NCI-H2081 treated with DMSO at 0.1 percent for 48 hours (cell line): ENCODE measurements at regions not wholly inside any gene's neighbourhood (a gene's known extent, or its start where the extent isn't known, plus 50 kb on each side); places are given as distances from the start of the nearest gene placed in this dataset.

Source experiments
- DNase-seq: peaks from one replicate; lab custom pipeline; 2025; lab: John Stamatoyannopoulos, UW

GRCh38 chr13:89822467-89822866, 1525.0 kb upstream of the MIR17HG start:
- DNase-seq: no peak

- DNase-seq: no peak
Measured at GRCh38 chr13:89827552-89827951, 1519.9 kb upstream of the MIR17HG start.

GRCh38 chr13:89828506-89828905, 1519.0 kb upstream of the MIR17HG start:
- no peak for DNase-seq

- no peak for DNase-seq
Measured at GRCh38 chr13:89831157-89831556, 1516.3 kb upstream of the MIR17HG start.

- DNase-seq: no peak
Measured at GRCh38 chr13:89832827-89833226, 1514.7 kb upstream of the MIR17HG start.

GRCh38 chr13:89843621-89844020, 1503.9 kb upstream of the MIR17HG start:
- no peak for DNase-seq

- DNase-seq: no peak
Measured at GRCh38 chr13:89845874-89846273, 1501.6 kb upstream of the MIR17HG start.

- no peak for DNase-seq
Measured at GRCh38 chr13:89846926-89847585, 1500.4 kb upstream of the MIR17HG start.

GRCh38 chr13:89852570-89852969, 1494.9 kb upstream of the MIR17HG start:
- DNase-seq: no peak

- DNase-seq: no peak
Measured at GRCh38 chr13:89856512-89856911, 1491.0 kb upstream of the MIR17HG start.

- DNase-seq: no peak
Measured at GRCh38 chr13:89857502-89857901, 1490.0 kb upstream of the MIR17HG start.

- DNase-seq: no peak
Measured at GRCh38 chr13:89862011-89862690, 1485.3 kb upstream of the MIR17HG start.

- no peak for DNase-seq
Measured at GRCh38 chr13:89862691-89863036, 1484.8 kb upstream of the MIR17HG start.

GRCh38 chr13:89865164-89866064, 1482.1 kb upstream of the MIR17HG start:
- DNase-seq: no peak

GRCh38 chr13:89869312-89869711, 1478.2 kb upstream of the MIR17HG start:
- no peak for DNase-seq

- no peak for DNase-seq
Measured at GRCh38 chr13:89878904-89879303, 1468.6 kb upstream of the MIR17HG start.

- DNase-seq: no peak
Measured at GRCh38 chr13:89880201-89880600, 1467.3 kb upstream of the MIR17HG start.

- DNase-seq: no peak
Measured at GRCh38 chr13:89883893-89884448, 1463.5 kb upstream of the MIR17HG start.

- DNase-seq: no peak
Measured at GRCh38 chr13:89890806-89891205, 1456.7 kb upstream of the MIR17HG start.

GRCh38 chr13:89891416-89891815, 1456.1 kb upstream of the MIR17HG start:
- DNase-seq: no peak

- DNase-seq: no peak
Measured at GRCh38 chr13:89897681-89898080, 1449.8 kb upstream of the MIR17HG start.

- DNase-seq: peak; percentile 5
Measured at GRCh38 chr13:89899302-89900103, 1448.0 kb upstream of the MIR17HG start.
